GM18502 (cell line): ENCODE measurements at regions not wholly inside any gene's neighbourhood (a gene's known extent, or its start where the extent isn't known, plus 50 kb on each side); places are given as distances from the start of the nearest gene placed in this dataset.
"Not testable (repeated sequence)": the region's sequence is repeated elsewhere in the genome, so short reads cannot be mapped to it uniquely, and the experiment has no call there.

Source experiments
- ATAC-seq: cut with Tn5 transposase; IDR thresholded peaks from one replicate; pipeline ENCODE4 v1.9.1; 2021; ENCODE audit warnings: mild to moderate bottlenecking; ENCODE audit not compliant: unreplicated experiment, poor library complexity

GRCh38 chr10:60525716-60526585 is 136.3 kb upstream of the ANK3 start:
- ATAC-seq: no peak

- no peak for ATAC-seq
Measured at GRCh38 chr10:60524541-60524940, 134.9 kb upstream of the ANK3 start.

- ATAC-seq: not testable (repeated sequence)
Measured at GRCh38 chr10:60523371-60523770, 133.7 kb upstream of the ANK3 start.

- ATAC-seq: no peak
Measured at GRCh38 chr10:60522617-60523016, 132.9 kb upstream of the ANK3 start.

GRCh38 chr10:60521974-60522405 is 132.3 kb upstream of the ANK3 start:
- peak; percentile 63 for ATAC-seq

- ATAC-seq: no peak
Measured at GRCh38 chr10:60518745-60519144, 129.1 kb upstream of the ANK3 start.

- ATAC-seq: no peak
Measured at GRCh38 chr10:60517805-60518204, 128.1 kb upstream of the ANK3 start.

GRCh38 chr10:60513281-60513680 is 123.6 kb upstream of the ANK3 start:
- ATAC-seq: peak; percentile 66

- no peak for ATAC-seq
Measured at GRCh38 chr10:60511477-60512229, 122.0 kb upstream of the ANK3 start.

- no peak for ATAC-seq
Measured at GRCh38 chr10:60508831-60509230, 119.2 kb upstream of the ANK3 start.

GRCh38 chr10:60508037-60508436 is 118.4 kb upstream of the ANK3 start:
- ATAC-seq: no peak

- ATAC-seq: no peak
Measured at GRCh38 chr10:60502621-60503020, 112.9 kb upstream of the ANK3 start.

GRCh38 chr10:60498985-60499384 is 109.3 kb upstream of the ANK3 start:
- ATAC-seq: no peak

- ATAC-seq: no peak
Measured at GRCh38 chr10:60497364-60497763, 107.7 kb upstream of the ANK3 start.

- no peak for ATAC-seq
Measured at GRCh38 chr10:60496181-60496580, 106.5 kb upstream of the ANK3 start.

- no peak for ATAC-seq
Measured at GRCh38 chr10:60495338-60496055, 105.8 kb upstream of the ANK3 start.

- ATAC-seq: no peak
Measured at GRCh38 chr10:60494774-60495173, 105.1 kb upstream of the ANK3 start.

- ATAC-seq: no peak
Measured at GRCh38 chr10:60491162-60491561, 101.5 kb upstream of the ANK3 start.

- ATAC-seq: no peak
Measured at GRCh38 chr10:60490013-60490412, 100.3 kb upstream of the ANK3 start.

GRCh38 chr10:60488111-60488669 is 98.5 kb upstream of the ANK3 start:
- no peak for ATAC-seq

GRCh38 chr10:60487543-60487942 is 97.9 kb upstream of the ANK3 start:
- no peak for ATAC-seq
